Endothelial cell of umbilical vein (primary cell): ENCODE measurements at regions not wholly inside any gene's neighbourhood (a gene's known extent, or its start where the extent isn't known, plus 50 kb on each side); places are given as distances from the start of the nearest gene placed in this dataset.

ENCODE experiments used
- BruUV-seq: library from RNA; stranded (reverse); fragments of 400-500 nt; replicated peaks from 2 replicates; lab custom pipeline; 2021; lab: Mats Ljungman, UMichigan
- CTCF ChIA-PET: fragments of 300-600, 350-600 bp; sonication (Branson Sonifier 250); formaldehyde crosslinking; loops from one replicate; lab custom pipeline; 2021; ENCODE audit warnings: antibody characterized with exemption, inconsistent platforms; lab: Charles Lee
- POLR2A ChIA-PET: fragments of 300-600, 350-600 bp; sonication (Branson Sonifier 250); formaldehyde crosslinking; loops from one replicate; lab custom pipeline; 2021; ENCODE audit warnings: antibody characterized with exemption, inconsistent platforms; lab: Charles Lee
- DNase-seq: peaks from one replicate; pipeline ENCODE4 v3.0.0-alpha.2; 2011; ENCODE audit warnings: low read depth, low spot score
- FAIRE-seq: peaks from 2 replicates; lab custom pipeline; 2011; peaks lifted over from hg19 to GRCh38; lab: Jason Lieb, UNC
- H2AFZ ChIP-seq: 2 replicates; pipeline ENCODE4 v1.6.0; 2012; ENCODE audit warnings: low read depth, low read length, control low read depth, inconsistent platforms
- H3K27ac ChIP-seq: 2 replicates; pipeline ENCODE4 v1.5.1; 2011; ENCODE audit warnings: low read depth, mild to moderate bottlenecking, control low read depth, low read length, moderate library complexity; ENCODE audit not compliant: insufficient read depth
- H3K27me3 ChIP-seq, 2 experiments: 2 replicates each; pipeline versions ENCODE4 v1.6.0 to v1.6.1; 2011; ENCODE audit warnings: low read length in 2 of 2, mixed read lengths in 1 of 2; ENCODE audit not compliant: control insufficient read depth in 2 of 2, insufficient read depth in 2 of 2
- H3K36me3 ChIP-seq, 2 experiments: 2 replicates in 1 of 2; 3 replicates in 1 of 2; pipeline ENCODE4 v1.5.1; 2011; ENCODE audit warnings: low read length in 2 of 2, mild to moderate bottlenecking in 1 of 2, moderate library complexity in 1 of 2; ENCODE audit not compliant: control insufficient read depth in 2 of 2, insufficient read depth in 2 of 2; ENCODE audit errors: extremely low read depth in 1 of 2
- H3K4me1 ChIP-seq: 3 replicates; pipeline ENCODE4 v1.5.1; 2011; ENCODE audit warnings: mild to moderate bottlenecking, low read length; ENCODE audit not compliant: control insufficient read depth, insufficient read depth; ENCODE audit errors: extremely low read depth
- H3K4me2 ChIP-seq: 2 replicates; pipeline ENCODE4 v1.6.1; 2011; ENCODE audit warnings: low read length, control low read depth, mixed read lengths; ENCODE audit not compliant: insufficient read depth
- H3K4me3 ChIP-seq, 3 experiments: fragments of 200-600 bp in 1 of 3; sonication (generic), shearing (Covaris generic) in 1 of 3; replicated peaks in 1 of 3; 2 replicates each; pipeline ENCODE4 v1.5.1; 2011 to 2016; ENCODE audit warnings: control low read depth in 3 of 3, low read length in 3 of 3, mild to moderate bottlenecking in 2 of 3, inconsistent platforms in 1 of 3, low read depth in 1 of 3, moderate library complexity in 1 of 3; ENCODE audit not compliant: insufficient read depth in 1 of 3
- H3K79me2 ChIP-seq: 2 replicates; pipeline ENCODE4 v1.6.0; 2012; ENCODE audit warnings: low read length, inconsistent platforms; ENCODE audit not compliant: control insufficient read depth, insufficient read depth
- H3K9ac ChIP-seq: replicated peaks from 2 replicates; pipeline ENCODE3; 2011; ENCODE audit warnings: low read length, control low read depth; ENCODE audit not compliant: insufficient read depth; ENCODE audit errors: extremely low read depth
- H3K9me1 ChIP-seq: replicated peaks from 3 replicates; pipeline ENCODE4 v1.6.0; 2011; ENCODE audit warnings: mild to moderate bottlenecking, low read length; ENCODE audit not compliant: control insufficient read depth, insufficient read depth; ENCODE audit errors: extremely low read depth
- H3K9me3 ChIP-seq: replicated peaks from 2 replicates; pipeline ENCODE4 v1.5.1; 2012; ENCODE audit warnings: low read length, inconsistent platforms; ENCODE audit not compliant: control insufficient read depth, insufficient read depth
- H4K20me1 ChIP-seq: replicated peaks from 2 replicates; pipeline ENCODE3; 2011; ENCODE audit warnings: mild to moderate bottlenecking, low read length; ENCODE audit not compliant: control insufficient read depth, insufficient read depth; ENCODE audit errors: extremely low read depth
- CTCF ChIP-seq, 2 donors: IDR thresholded peaks; 1 replicate in 1 of 2; 2 replicates in 1 of 2; pipeline ENCODE4 v1.5.1; 2011; ENCODE audit warnings: low read length in 2 of 2, mild to moderate bottlenecking in 2 of 2, moderate library complexity in 2 of 2, control low read depth in 1 of 2, inconsistent platforms in 1 of 2, low read depth in 1 of 2; ENCODE audit not compliant: insufficient read depth in 1 of 2; ENCODE audit errors: extremely low read depth in 1 of 2
- EZH2 ChIP-seq: IDR thresholded peaks from 2 replicates; pipeline ENCODE4 v1.6.1; 2012; ENCODE audit warnings: borderline replicate concordance, low read depth, mild to moderate bottlenecking, moderate library complexity, low read length, inconsistent platforms; ENCODE audit not compliant: severe bottlenecking
- FOS ChIP-seq: IDR thresholded peaks from 2 replicates; pipeline ENCODE4 v1.6.1; 2011; ENCODE audit warnings: mild to moderate bottlenecking, low read length, moderate library complexity, borderline replicate concordance; ENCODE audit not compliant: insufficient read depth
- GATA2 ChIP-seq: IDR thresholded peaks from 2 replicates; pipeline ENCODE4 v1.7.0; 2011; ENCODE audit warnings: low read depth, mild to moderate bottlenecking, moderate library complexity, mixed read lengths, low read length; ENCODE audit not compliant: insufficient read length, insufficient read depth
- JUN ChIP-seq: IDR thresholded peaks from 2 replicates; pipeline ENCODE4 v1.6.1; 2011; ENCODE audit warnings: borderline replicate concordance, low read depth; ENCODE audit not compliant: insufficient read length, insufficient read depth
- MYC ChIP-seq: IDR thresholded peaks from one replicate; pipeline ENCODE4 v1.6.1; 2011; ENCODE audit warnings: mild to moderate bottlenecking, low read depth, low read length
- POLR2A ChIP-seq: IDR thresholded peaks from 2 replicates; pipeline ENCODE4 v1.6.1; 2012; ENCODE audit warnings: low read depth, mild to moderate bottlenecking, control low read depth, low read length
- POLR2AphosphoS5 ChIP-seq: IDR thresholded peaks from 2 replicates; pipeline ENCODE4 v1.6.1; 2012; ENCODE audit warnings: low read depth, mild to moderate bottlenecking, control low read depth, low read length, moderate library complexity; ENCODE audit not compliant: insufficient read depth
- dilution Hi-C: fragments of 300-500 bp; cut with MboI; formaldehyde crosslinking; loops from one replicate; pipeline ENCODE4 v1.15.0; 2019; ENCODE audit warnings: low sequenced_read_pairs; ENCODE audit not compliant: extremely low pct_ligation_motif_present
- intact Hi-C: fragments of 100-400 bp; cut with micrococcal nuclease; formaldehyde crosslinking; loops from one replicate; pipeline ENCODE4 v1.10.0; 2022
- TF ChIP-seq, protein P1 (sequence below): IDR thresholded peaks from 2 replicates; pipeline ENCODE4 v1.6.1; 2011; ENCODE audit not compliant: insufficient read depth, insufficient read length

DNA sequence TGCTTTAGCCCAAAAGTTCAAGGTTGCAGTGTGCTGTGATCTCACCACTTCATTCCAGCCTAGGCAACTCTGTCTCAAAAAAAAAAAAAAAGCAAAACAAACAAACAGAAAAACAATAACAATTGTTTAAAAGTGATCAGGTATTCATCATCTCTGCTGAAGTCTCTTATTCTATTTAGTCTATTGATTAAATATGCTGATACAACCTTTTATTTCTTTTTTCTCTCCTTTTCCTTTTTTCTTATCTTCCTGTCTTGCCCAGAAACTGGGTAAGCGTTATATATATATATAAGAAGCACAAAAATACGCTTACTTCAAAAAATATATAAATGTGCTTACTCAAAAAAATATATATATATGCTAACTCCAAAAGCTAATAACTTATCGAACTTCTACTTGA, 213.8 kb upstream of the EEA1 start:
- no peak overlapping the region for H3K27ac ChIP-seq
- H3K36me3 ChIP-seq = no peaks in the 10 kb centered on the region
- H3K4me2 ChIP-seq = no peak overlapping the region
- CTCF ChIA-PET = interaction anchor here (1.0 kb wide), 1 partner anchor 52 kb away, joined by 3 read pairs; no protein-coding TSS in a partner anchor
- no peak for DNase-seq
- no peaks in the 10 kb centered on the region for H3K4me1 ChIP-seq
- no peaks in the 10 kb centered on the region for H3K27me3 ChIP-seq
- TF ChIP-seq FOS (no peak), POLR2AphosphoS5 (no peak), POLR2A (no peak), MYC (no peak), CTCF (IDR thresholded peaks at IDR 0.05; ENCODE audit: extremely low read depth in 1 of 2, insufficient read depth in 1 of 2, low read depth in 1 of 2, low read length in 2 of 2) (no peak), JUN (no peak), GATA2 (no peak), EZH2 (no peak)
- TF ChIP-seq, protein P1, sequence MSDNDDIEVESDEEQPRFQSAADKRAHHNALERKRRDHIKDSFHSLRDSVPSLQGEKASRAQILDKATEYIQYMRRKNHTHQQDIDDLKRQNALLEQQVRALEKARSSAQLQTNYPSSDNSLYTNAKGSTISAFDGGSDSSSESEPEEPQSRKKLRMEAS = no peak
- POLR2A ChIA-PET = no interaction called here
- no peaks in the 10 kb centered on the region for H3K9me3 ChIP-seq
- no TSS peak for BruUV-seq
- no peak overlapping the region for H2AFZ ChIP-seq
- FAIRE-seq = no peak
- H3K79me2 ChIP-seq = no peaks in the 10 kb centered on the region
- H4K20me1 ChIP-seq = no peaks in the 10 kb centered on the region
- dilution Hi-C loops (no loop called here), intact Hi-C loops (no loop called here)
- H3K9ac ChIP-seq = no peak overlapping the region
- H3K4me3 ChIP-seq = no peak overlapping the region
- no peaks in the 10 kb centered on the region for H3K9me1 ChIP-seq
